GM23338 (cell line): ENCODE measurements at regions not wholly inside any gene's neighbourhood (a gene's known extent, or its start where the extent isn't known, plus 50 kb on each side); places are given as distances from the start of the nearest gene placed in this dataset.

Experiments used
- CREB1 ChIP-seq: fragments of 250-450 bp; sonication (Bioruptor Pico); IDR thresholded peaks from 2 replicates; pipeline ENCODE4 v1.5.0; 2020; ENCODE audit warnings: low read depth, mild to moderate bottlenecking, moderate library complexity
- EZH2 ChIP-seq: fragments of 200-600 bp; sonication (generic); IDR thresholded peaks from one replicate; pipeline ENCODE4 v1.8.0; 2017; ENCODE audit warnings: antibody characterized with exemption, mild to moderate bottlenecking, low read depth; ENCODE audit not compliant: unreplicated experiment
- EZH2phosphoT487 ChIP-seq: fragments of 200-600 bp; sonication (generic); IDR thresholded peaks from one replicate; pipeline ENCODE4 v1.8.1; 2018; ENCODE audit warnings: antibody characterized with exemption; ENCODE audit not compliant: unreplicated experiment
- JUNB ChIP-seq: IDR thresholded peaks from one replicate; pipeline ENCODE4 v1.6.1; 2016; ENCODE audit warnings: antibody characterized with exemption; ENCODE audit not compliant: unreplicated experiment
- NANOG ChIP-seq: IDR thresholded peaks from 2 replicates; pipeline ENCODE4 v1.6.1; 2016; ENCODE audit warnings: antibody characterized with exemption, borderline replicate concordance
- POLR2AphosphoS5 ChIP-seq: IDR thresholded peaks from 2 replicates; pipeline ENCODE4 v1.6.1; 2016; ENCODE audit warnings: antibody characterized with exemption, low read depth
- TF ChIP-seq, protein P1 (sequence below), 2 experiments: fragments of 200-600 bp in 1 of 2; sonication (generic) in 1 of 2; conservative IDR thresholded peaks; 2 replicates each; pipeline versions ENCODE4 v1.5.1 to v1.6.1; 2016 to 2017; ENCODE audit warnings: antibody characterized with exemption in 2 of 2, low read depth in 2 of 2, mild to moderate bottlenecking in 2 of 2, moderate library complexity in 1 of 2
- TF ChIP-seq, protein P2 (sequence below): IDR thresholded peaks from one replicate; pipeline ENCODE4 v1.6.1; 2018; ENCODE audit warnings: antibody characterized with exemption; ENCODE audit not compliant: unreplicated experiment
- TF ChIP-seq, protein P3 (sequence below): IDR thresholded peaks from 2 replicates; pipeline ENCODE4 v1.6.1; 2016; ENCODE audit warnings: antibody characterized with exemption

DNA sequence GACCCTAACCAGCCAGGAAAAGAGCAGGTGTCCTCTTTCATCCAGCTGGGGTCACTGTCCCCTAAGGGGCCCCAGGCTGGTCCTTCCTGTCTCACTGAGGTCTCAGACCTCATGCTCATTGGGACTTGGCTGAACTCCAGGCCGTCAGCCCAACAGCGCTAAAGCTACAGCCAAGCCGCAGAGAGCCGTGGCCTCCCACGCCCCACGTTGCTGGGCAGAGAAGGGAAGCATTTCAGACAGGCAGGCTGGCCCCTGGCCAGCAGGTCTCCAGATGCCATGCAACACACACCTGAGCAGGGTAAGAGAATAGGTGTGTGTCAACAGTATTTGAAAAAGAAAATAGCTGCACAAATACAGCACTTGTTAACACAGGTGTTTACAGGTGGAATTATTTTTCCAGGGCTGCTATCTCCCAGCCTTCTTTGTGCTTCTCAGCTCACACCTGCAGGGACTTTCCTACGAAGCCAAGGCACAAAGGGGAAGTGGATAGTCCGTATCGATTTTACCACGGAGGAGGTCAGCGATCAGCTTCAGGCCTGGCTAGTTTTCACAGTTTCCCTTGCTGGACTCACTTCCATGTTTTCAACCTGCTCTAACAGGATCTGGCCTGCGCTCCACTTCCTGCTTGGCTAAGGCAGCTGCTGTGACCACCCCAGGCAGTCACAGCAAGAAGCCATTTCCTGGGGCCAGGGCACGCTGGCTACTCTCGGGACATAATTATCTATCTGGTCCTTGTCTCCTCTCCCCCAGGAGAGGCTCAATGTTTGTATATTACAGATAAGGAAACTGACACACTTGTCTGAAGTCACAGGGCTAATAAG is 156.1 kb upstream of the ID2 start:
- TF ChIP-seq EZH2phosphoT487: no peak
- TF ChIP-seq, protein P1, sequence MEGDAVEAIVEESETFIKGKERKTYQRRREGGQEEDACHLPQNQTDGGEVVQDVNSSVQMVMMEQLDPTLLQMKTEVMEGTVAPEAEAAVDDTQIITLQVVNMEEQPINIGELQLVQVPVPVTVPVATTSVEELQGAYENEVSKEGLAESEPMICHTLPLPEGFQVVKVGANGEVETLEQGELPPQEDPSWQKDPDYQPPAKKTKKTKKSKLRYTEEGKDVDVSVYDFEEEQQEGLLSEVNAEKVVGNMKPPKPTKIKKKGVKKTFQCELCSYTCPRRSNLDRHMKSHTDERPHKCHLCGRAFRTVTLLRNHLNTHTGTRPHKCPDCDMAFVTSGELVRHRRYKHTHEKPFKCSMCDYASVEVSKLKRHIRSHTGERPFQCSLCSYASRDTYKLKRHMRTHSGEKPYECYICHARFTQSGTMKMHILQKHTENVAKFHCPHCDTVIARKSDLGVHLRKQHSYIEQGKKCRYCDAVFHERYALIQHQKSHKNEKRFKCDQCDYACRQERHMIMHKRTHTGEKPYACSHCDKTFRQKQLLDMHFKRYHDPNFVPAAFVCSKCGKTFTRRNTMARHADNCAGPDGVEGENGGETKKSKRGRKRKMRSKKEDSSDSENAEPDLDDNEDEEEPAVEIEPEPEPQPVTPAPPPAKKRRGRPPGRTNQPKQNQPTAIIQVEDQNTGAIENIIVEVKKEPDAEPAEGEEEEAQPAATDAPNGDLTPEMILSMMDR (conservative IDR thresholded peaks at IDR 0.05; ENCODE audit: low read depth in 2 of 2): peak; percentile 35 to 65
- no peak for TF ChIP-seq CREB1 (CRISPR knock-in tag)
- TF ChIP-seq, protein P2, sequence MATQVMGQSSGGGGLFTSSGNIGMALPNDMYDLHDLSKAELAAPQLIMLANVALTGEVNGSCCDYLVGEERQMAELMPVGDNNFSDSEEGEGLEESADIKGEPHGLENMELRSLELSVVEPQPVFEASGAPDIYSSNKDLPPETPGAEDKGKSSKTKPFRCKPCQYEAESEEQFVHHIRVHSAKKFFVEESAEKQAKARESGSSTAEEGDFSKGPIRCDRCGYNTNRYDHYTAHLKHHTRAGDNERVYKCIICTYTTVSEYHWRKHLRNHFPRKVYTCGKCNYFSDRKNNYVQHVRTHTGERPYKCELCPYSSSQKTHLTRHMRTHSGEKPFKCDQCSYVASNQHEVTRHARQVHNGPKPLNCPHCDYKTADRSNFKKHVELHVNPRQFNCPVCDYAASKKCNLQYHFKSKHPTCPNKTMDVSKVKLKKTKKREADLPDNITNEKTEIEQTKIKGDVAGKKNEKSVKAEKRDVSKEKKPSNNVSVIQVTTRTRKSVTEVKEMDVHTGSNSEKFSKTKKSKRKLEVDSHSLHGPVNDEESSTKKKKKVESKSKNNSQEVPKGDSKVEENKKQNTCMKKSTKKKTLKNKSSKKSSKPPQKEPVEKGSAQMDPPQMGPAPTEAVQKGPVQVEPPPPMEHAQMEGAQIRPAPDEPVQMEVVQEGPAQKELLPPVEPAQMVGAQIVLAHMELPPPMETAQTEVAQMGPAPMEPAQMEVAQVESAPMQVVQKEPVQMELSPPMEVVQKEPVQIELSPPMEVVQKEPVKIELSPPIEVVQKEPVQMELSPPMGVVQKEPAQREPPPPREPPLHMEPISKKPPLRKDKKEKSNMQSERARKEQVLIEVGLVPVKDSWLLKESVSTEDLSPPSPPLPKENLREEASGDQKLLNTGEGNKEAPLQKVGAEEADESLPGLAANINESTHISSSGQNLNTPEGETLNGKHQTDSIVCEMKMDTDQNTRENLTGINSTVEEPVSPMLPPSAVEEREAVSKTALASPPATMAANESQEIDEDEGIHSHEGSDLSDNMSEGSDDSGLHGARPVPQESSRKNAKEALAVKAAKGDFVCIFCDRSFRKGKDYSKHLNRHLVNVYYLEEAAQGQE: no peak
- no peak for TF ChIP-seq POLR2AphosphoS5
- no peak for TF ChIP-seq EZH2
- TF ChIP-seq NANOG: no peak
- TF ChIP-seq, protein P3, sequence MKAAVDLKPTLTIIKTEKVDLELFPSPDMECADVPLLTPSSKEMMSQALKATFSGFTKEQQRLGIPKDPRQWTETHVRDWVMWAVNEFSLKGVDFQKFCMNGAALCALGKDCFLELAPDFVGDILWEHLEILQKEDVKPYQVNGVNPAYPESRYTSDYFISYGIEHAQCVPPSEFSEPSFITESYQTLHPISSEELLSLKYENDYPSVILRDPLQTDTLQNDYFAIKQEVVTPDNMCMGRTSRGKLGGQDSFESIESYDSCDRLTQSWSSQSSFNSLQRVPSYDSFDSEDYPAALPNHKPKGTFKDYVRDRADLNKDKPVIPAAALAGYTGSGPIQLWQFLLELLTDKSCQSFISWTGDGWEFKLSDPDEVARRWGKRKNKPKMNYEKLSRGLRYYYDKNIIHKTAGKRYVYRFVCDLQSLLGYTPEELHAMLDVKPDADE: no peak
- TF ChIP-seq JUNB: no peak
